IMR-90 (cell line): ENCODE measurements at regions not wholly inside any gene's neighbourhood (a gene's known extent, or its start where the extent isn't known, plus 50 kb on each side); places are given as distances from the start of the nearest gene placed in this dataset.

Experiments used
- ATAC-seq: fragments of 200-7000 bp; cut with Tn5 transposase; 2 replicates; pipeline ENCODE4 v1.9.1; 2020; ENCODE audit warnings: low read depth, mild to moderate bottlenecking, moderate library complexity
- BruUV-seq: library from RNA; stranded (reverse); fragments of 400-500 nt; replicated peaks from 2 replicates; lab custom pipeline; 2021; lab: Mats Ljungman, UMichigan
- CTCF ChIA-PET: fragments of 300-600 bp; formaldehyde crosslinking; extraction: SDS; loops from one replicate; lab custom pipeline; 2021; ENCODE audit warnings: antibody characterized with exemption; lab: Yijun Ruan, JAX
- POLR2A ChIA-PET: fragments of 300-600 bp; sonication (Branson Sonifier 250); formaldehyde crosslinking; loops from one replicate; lab custom pipeline; 2022; ENCODE audit warnings: antibody characterized with exemption; ENCODE audit not compliant: unreplicated experiment; lab: Charles Lee
- DNase-seq: peaks from one replicate; pipeline ENCODE4 v3.0.0; 2013
- H2AFZ ChIP-seq: replicated peaks from 2 replicates; pipeline ENCODE3; 2013; ENCODE audit warnings: low read length, mild to moderate bottlenecking; ENCODE audit not compliant: poor library complexity
- H2AK5ac ChIP-seq: 2 replicates; pipeline ENCODE4 v1.6.1; 2013; ENCODE audit warnings: low read depth, low read length, inconsistent platforms
- H2AK9ac ChIP-seq: replicated peaks from 2 replicates; pipeline ENCODE3; 2013; ENCODE audit warnings: mild to moderate bottlenecking, low read depth, low read length, moderate library complexity; ENCODE audit not compliant: poor library complexity
- H2BK120ac ChIP-seq: 2 replicates; pipeline ENCODE4 v1.6.1; 2013; ENCODE audit warnings: low read depth, low read length, inconsistent platforms
- H2BK15ac ChIP-seq: 3 replicates; pipeline ENCODE4 v1.6.1; 2013; ENCODE audit warnings: low read depth, low read length, inconsistent platforms
- H2BK20ac ChIP-seq: 2 replicates; pipeline ENCODE4 v1.6.1; 2013; ENCODE audit warnings: low read depth, mild to moderate bottlenecking, inconsistent platforms, low read length, moderate library complexity
- H2BK5ac ChIP-seq: 2 replicates; pipeline ENCODE4 v1.6.1; 2013; ENCODE audit warnings: mild to moderate bottlenecking, low read depth, low read length, inconsistent platforms; ENCODE audit not compliant: poor library complexity, severe bottlenecking
- H3K14ac ChIP-seq: replicated peaks from 2 replicates; pipeline ENCODE4 v1.6.1; 2013; ENCODE audit warnings: low read depth, low read length, inconsistent platforms
- H3K18ac ChIP-seq: 2 replicates; pipeline ENCODE4 v1.6.1; 2013; ENCODE audit warnings: low read depth, low read length, control low read depth
- H3K23ac ChIP-seq: 2 replicates; pipeline ENCODE4 v1.6.1; 2013; ENCODE audit warnings: low read depth, low read length, inconsistent platforms
- H3K27ac ChIP-seq: 2 replicates; pipeline ENCODE4 v1.5.1; 2013; ENCODE audit warnings: mild to moderate bottlenecking, control low read depth, low read length; ENCODE audit not compliant: insufficient read depth
- H3K27me3 ChIP-seq: 2 replicates; pipeline ENCODE4 v1.6.1; 2013; ENCODE audit warnings: low read length; ENCODE audit not compliant: control insufficient read depth, insufficient read depth
- H3K36me3 ChIP-seq: 2 replicates; pipeline ENCODE4 v1.6.1; 2013; ENCODE audit warnings: low read length, mixed read lengths; ENCODE audit not compliant: control insufficient read depth, insufficient read depth
- H3K4ac ChIP-seq: 2 replicates; pipeline ENCODE4 v1.6.1; 2013; ENCODE audit warnings: low read depth, low read length, inconsistent platforms
- H3K4me1 ChIP-seq: 2 replicates; pipeline ENCODE4 v1.6.1; 2013; ENCODE audit warnings: low read length, mixed read lengths; ENCODE audit not compliant: control insufficient read depth, insufficient read depth
- H3K4me2 ChIP-seq: 2 replicates; pipeline ENCODE4 v1.6.1; 2013; ENCODE audit warnings: low read depth, mild to moderate bottlenecking, control low read depth, low read length, moderate library complexity
- H3K4me3 ChIP-seq: 2 replicates; pipeline ENCODE4 v1.5.1; 2013; ENCODE audit warnings: low read depth, mild to moderate bottlenecking, control low read depth, low read length, moderate library complexity; ENCODE audit not compliant: insufficient read depth
- H3K56ac ChIP-seq: 2 replicates; pipeline ENCODE4 v1.6.1; 2013; ENCODE audit warnings: low read length, inconsistent platforms; ENCODE audit not compliant: insufficient read depth; ENCODE audit errors: extremely low read depth
- H3K79me1 ChIP-seq, 2 experiments: 2 replicates each; pipeline ENCODE4 v1.6.1; 2013; ENCODE audit warnings: low read length in 2 of 2, inconsistent platforms in 1 of 2, low read depth in 1 of 2
- H3K9ac ChIP-seq: 2 replicates; pipeline ENCODE4 v1.6.1; 2013; ENCODE audit warnings: low read depth, low read length, control low read depth
- H3K9me1 ChIP-seq: 2 replicates; pipeline ENCODE4 v1.6.1; 2013; ENCODE audit warnings: low read length, inconsistent platforms; ENCODE audit not compliant: insufficient read depth
- H3K9me3 ChIP-seq: 2 replicates; pipeline ENCODE4 v1.6.1; 2013; ENCODE audit warnings: low read length; ENCODE audit not compliant: control insufficient read depth, insufficient read depth
- H4K20me1 ChIP-seq: 2 replicates; pipeline ENCODE4 v1.6.1; 2013; ENCODE audit warnings: low read length, inconsistent platforms; ENCODE audit not compliant: insufficient read depth
- H4K5ac ChIP-seq: 2 replicates; pipeline ENCODE4 v1.6.1; 2013; ENCODE audit warnings: mild to moderate bottlenecking, low read depth, low read length, control low read depth
- H4K8ac ChIP-seq, 2 experiments: 2 replicates each; pipeline ENCODE4 v1.6.1; 2013; ENCODE audit warnings: low read depth in 2 of 2, low read length in 2 of 2, control low read depth in 1 of 2, inconsistent platforms in 1 of 2
- H4K91ac ChIP-seq: 2 replicates; pipeline ENCODE4 v1.6.1; 2013; ENCODE audit warnings: low read depth, low read length, inconsistent platforms; ENCODE audit not compliant: insufficient read depth
- CEBPB ChIP-seq: IDR thresholded peaks from 2 replicates; pipeline ENCODE4 v1.6.1; 2012; ENCODE audit warnings: low read depth, low read length, improper control_type of control experiment
- FOS ChIP-seq: fragments of 150-350 bp; IDR thresholded peaks from 2 replicates; pipeline ENCODE4 v1.6.1; 2016; ENCODE audit warnings: low read depth, low read length
- RAD21 ChIP-seq: IDR thresholded peaks from 2 replicates; pipeline ENCODE4 v1.6.1; 2012; ENCODE audit warnings: low read length, improper control_type of control experiment
- SMC3 ChIP-seq: fragments of 150-350 bp; IDR thresholded peaks from 2 replicates; pipeline ENCODE4 v1.6.1; 2016; ENCODE audit warnings: low read depth, mild to moderate bottlenecking, antibody characterized with exemption, low read length, moderate library complexity
- WGBS, 2 experiments: methylation state at CpG; one replicate each; pipeline versions ENCODE4 v1.1.5 to v1.1.7; 2013; ENCODE audit warnings: missing lambda C conversion rate in 2 of 2; ENCODE audit not compliant: insufficient read length in 1 of 2; ENCODE audit errors: extremely low coverage in 2 of 2; 5-methylcytosine and 5-hydroxymethylcytosine counted together
- dilution Hi-C: fragments of 300-500 bp; cut with HindIII; formaldehyde crosslinking; loops from one replicate; pipeline ENCODE4 v1.14.3; 2018; ENCODE audit warnings: low sequenced_read_pairs; ENCODE audit not compliant: unreplicated experiment
- in situ Hi-C: fragments of 300-500 bp; cut with MboI; formaldehyde crosslinking; loops from 3 replicates; pipeline ENCODE4 v1.14.3; 2019; ENCODE audit warnings: low sequenced_read_pairs, inconsistent platforms, mixed read lengths
- intact Hi-C: fragments of 100-400 bp; cut with micrococcal nuclease; formaldehyde crosslinking; loops from 2 replicates; pipeline ENCODE4 v1.10.0; 2022

GRCh38 chr3:3636815-3637214 is 162.4 kb upstream of the LRRN1 start:
- no peak overlapping the region for H4K8ac ChIP-seq
- no peak overlapping the region for H2BK120ac ChIP-seq
- no peaks in the 10 kb centered on the region for H3K79me1 ChIP-seq
- intact Hi-C loops (no loop called here), in situ Hi-C loops (no loop called here), dilution Hi-C loops (no loop called here)
- no peaks in the 10 kb centered on the region for H4K20me1 ChIP-seq
- BruUV-seq, result no TSS peak
- ATAC-seq, result no peak
- H3K4me1 ChIP-seq, result no peaks in the 10 kb centered on the region
- no peak overlapping the region for H3K23ac ChIP-seq
- no peak overlapping the region for H2AFZ ChIP-seq
- no peak overlapping the region for H4K91ac ChIP-seq
- peaks cover 7% of the 10 kb centered on the region; the same call in 1 of the 2 replicates for H3K9me3 ChIP-seq
- no peak overlapping the region for H3K4me2 ChIP-seq
- H3K9me1 ChIP-seq, result no peaks in the 10 kb centered on the region
- no peak overlapping the region for H2BK15ac ChIP-seq
- no peak overlapping the region for H2BK20ac ChIP-seq
- POLR2A ChIA-PET, result no interaction called here
- no peak for DNase-seq
- no peak overlapping the region for H3K4ac ChIP-seq
- H2BK5ac ChIP-seq, result no peak overlapping the region
- no peak overlapping the region for H3K27ac ChIP-seq
- H4K5ac ChIP-seq, result no peak overlapping the region
- no peak overlapping the region for H2AK9ac ChIP-seq
- WGBS, 2 experiments, result no CpG with 5 or more reads among the region's 2 CpGs
- no peak overlapping the region for H3K56ac ChIP-seq
- TF ChIP-seq FOS, result no peak
- TF ChIP-seq RAD21, result no peak
- TF ChIP-seq CEBPB, result no peak
- no peak for TF ChIP-seq SMC3
- no peak overlapping the region for H3K4me3 ChIP-seq
- no peaks in the 10 kb centered on the region for H3K36me3 ChIP-seq
- H2AK5ac ChIP-seq, result no peak overlapping the region
- no peak overlapping the region for H3K9ac ChIP-seq
- H3K18ac ChIP-seq, result no peak overlapping the region
- no peak overlapping the region for H3K14ac ChIP-seq
- no peaks in the 10 kb centered on the region for H3K27me3 ChIP-seq
- CTCF ChIA-PET, result no interaction called here
